ENCODE measurements at regions not wholly inside any gene's neighbourhood (a gene's known extent, or its start where the extent isn't known, plus 50 kb on each side); places are given as distances from the start of the nearest gene placed in this dataset.

DNA sequence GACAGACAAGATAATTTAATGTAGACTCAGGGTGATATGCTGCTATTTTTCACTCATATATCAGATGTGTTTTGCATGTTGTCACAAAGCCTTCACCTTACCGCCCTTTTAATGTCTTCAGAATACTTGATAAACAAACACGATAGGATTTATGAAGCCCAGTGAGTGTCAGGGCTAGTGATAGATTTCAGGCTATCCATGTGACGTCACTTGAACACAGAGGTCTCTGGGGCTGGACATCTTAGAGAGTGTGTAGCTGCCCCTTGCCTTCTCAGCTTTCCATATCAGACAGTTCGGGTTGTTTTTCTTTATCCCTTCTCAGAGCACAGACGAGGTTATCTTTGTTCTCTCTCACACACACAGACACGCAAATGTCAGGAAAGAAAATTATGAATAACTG, 105.3 kb upstream of the GSC start:
- no peaks in the 10 kb centered on the region for H3K9me3 ChIP-seq (ENCODE audit: control insufficient read depth, insufficient read depth, low read length)

DNA sequence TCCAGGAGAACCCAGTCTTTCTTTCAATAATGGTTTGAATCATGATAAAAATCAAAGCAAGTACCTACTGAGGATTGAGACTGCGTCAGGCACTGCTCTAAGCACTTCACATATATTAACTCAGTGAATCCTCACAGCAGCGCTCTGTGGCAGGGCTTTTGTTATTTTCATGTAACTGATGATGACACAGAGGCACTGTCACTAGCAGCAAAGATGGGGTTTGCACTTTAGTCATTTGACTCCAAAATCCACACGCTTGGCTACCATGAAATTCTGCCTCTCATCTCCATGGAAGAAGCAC, 98.8 kb upstream of the GSC start:
- Mint-ChIP-seq H3K4me3 (no peak overlapping the region), H3K36me3 (no peaks in the 10 kb centered on the region), H3K9me3 (no peaks in the 10 kb centered on the region), H3K27ac (no peak overlapping the region), H3K27me3 (ENCODE audit: low read depth in 2 of 2) (peaks cover 9 to 19% of the 10 kb centered on the region in 2 donors), H3K4me1 (no peaks in the 10 kb centered on the region)
- Histone ChIP-seq H3K27ac (ENCODE audit: low read length) (no peak overlapping the region), H3K4me1 (ENCODE audit: control insufficient read depth, insufficient read depth, low read length) (no peaks in the 10 kb centered on the region), H3K27me3 (ENCODE audit: control insufficient read depth, insufficient read depth, low read length) (peaks cover 2% of the 10 kb centered on the region), H3K36me3 (ENCODE audit: control insufficient read depth, insufficient read depth, low read length) (no peaks in the 10 kb centered on the region), H3K4me3 (ENCODE audit: low read length) (no peak overlapping the region), H3K9me3 (ENCODE audit: control insufficient read depth, insufficient read depth, low read length) (no peaks in the 10 kb centered on the region)
- ATAC-seq (no peak), DNase-seq (no peak)
- TF ChIP-seq, protein P1, sequence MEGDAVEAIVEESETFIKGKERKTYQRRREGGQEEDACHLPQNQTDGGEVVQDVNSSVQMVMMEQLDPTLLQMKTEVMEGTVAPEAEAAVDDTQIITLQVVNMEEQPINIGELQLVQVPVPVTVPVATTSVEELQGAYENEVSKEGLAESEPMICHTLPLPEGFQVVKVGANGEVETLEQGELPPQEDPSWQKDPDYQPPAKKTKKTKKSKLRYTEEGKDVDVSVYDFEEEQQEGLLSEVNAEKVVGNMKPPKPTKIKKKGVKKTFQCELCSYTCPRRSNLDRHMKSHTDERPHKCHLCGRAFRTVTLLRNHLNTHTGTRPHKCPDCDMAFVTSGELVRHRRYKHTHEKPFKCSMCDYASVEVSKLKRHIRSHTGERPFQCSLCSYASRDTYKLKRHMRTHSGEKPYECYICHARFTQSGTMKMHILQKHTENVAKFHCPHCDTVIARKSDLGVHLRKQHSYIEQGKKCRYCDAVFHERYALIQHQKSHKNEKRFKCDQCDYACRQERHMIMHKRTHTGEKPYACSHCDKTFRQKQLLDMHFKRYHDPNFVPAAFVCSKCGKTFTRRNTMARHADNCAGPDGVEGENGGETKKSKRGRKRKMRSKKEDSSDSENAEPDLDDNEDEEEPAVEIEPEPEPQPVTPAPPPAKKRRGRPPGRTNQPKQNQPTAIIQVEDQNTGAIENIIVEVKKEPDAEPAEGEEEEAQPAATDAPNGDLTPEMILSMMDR (IDR thresholded peaks at IDR 0.05): no peak
- intact Hi-C loops (cut with micrococcal nuclease): no loop called here
- 77% methylated on average over 3 of the region's 3 CpGs for WGBS (ENCODE audit: insufficient coverage)

More for the DNA sequence above, 105.3 kb upstream of the GSC start:
- peaks cover 16 to 21% of the 10 kb centered on the region in 2 donors for H3K27me3 Mint-ChIP-seq (ENCODE audit: low read depth in 2 of 2)
- no peak overlapping the region for H3K27ac ChIP-seq (ENCODE audit: low read length)
- TF ChIP-seq, protein P1 (IDR thresholded peaks at IDR 0.05): no peak
- H3K4me1 Mint-ChIP-seq: no peaks in the 10 kb centered on the region
- H3K36me3 Mint-ChIP-seq: no peaks in the 10 kb centered on the region
- intact Hi-C loops (cut with micrococcal nuclease): no loop called here
- H3K27ac Mint-ChIP-seq: no peak overlapping the region
- no peaks in the 10 kb centered on the region for H3K36me3 ChIP-seq (ENCODE audit: control insufficient read depth, insufficient read depth, low read length)
- H3K27me3 ChIP-seq (ENCODE audit: control insufficient read depth, insufficient read depth, low read length): no peaks in the 10 kb centered on the region
- WGBS (ENCODE audit: insufficient coverage): 88% methylated on average over 6 of the region's 6 CpGs
- no peaks in the 10 kb centered on the region for H3K9me3 Mint-ChIP-seq
- no peak overlapping the region for H3K4me3 ChIP-seq (ENCODE audit: low read length)
- H3K4me1 ChIP-seq (ENCODE audit: control insufficient read depth, insufficient read depth, low read length): no peaks in the 10 kb centered on the region
- H3K4me3 Mint-ChIP-seq: no peak overlapping the region
- no peak for ATAC-seq
- DNase-seq: no peak

DNA sequence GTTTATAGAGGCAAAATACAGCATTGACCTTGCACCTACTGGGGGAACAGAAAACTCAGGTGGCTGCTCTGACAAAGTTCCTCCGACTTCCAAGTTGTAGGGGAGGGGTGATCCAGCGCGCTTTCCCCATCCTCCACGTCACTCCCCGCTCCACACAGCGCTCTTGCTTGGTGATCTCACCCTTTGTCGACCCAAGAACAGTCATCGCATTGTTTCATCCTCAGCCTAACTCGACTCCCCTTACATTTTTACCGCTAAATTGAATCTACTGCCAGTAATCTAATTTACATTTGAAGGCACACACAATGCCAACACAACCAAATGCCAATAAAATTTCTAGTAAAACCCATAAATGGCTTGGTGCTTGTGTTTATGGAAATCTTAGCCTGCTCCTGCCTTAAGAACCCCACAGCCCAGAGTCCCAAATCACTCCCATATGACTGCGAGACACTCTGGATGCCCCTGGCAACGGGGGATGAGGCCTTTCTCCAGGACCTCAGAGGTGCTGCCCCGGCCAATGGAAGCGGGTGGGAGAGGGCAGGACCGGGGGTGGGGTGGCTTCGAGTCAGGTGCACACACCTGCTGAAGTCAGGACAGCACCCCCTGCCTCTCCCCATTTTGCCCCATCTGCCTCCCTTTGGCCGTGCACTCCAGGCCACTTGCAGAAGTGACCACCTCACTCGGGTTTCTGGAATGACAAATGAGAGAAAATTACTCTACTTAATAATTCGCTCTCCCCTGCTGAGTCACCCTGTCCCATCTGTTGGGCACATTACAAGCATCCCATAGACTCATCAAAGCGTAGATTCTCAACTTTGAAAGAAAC, 98.2 kb upstream of the GSC start:
- Histone ChIP-seq H3K36me3 (ENCODE audit: control insufficient read depth, insufficient read depth, low read length) (no peaks in the 10 kb centered on the region), H3K27ac (ENCODE audit: low read length) (no peak overlapping the region), H3K27me3 (ENCODE audit: control insufficient read depth, insufficient read depth, low read length) (peaks cover 2% of the 10 kb centered on the region), H3K9me3 (ENCODE audit: control insufficient read depth, insufficient read depth, low read length) (no peaks in the 10 kb centered on the region), H3K4me3 (ENCODE audit: low read length) (no peak overlapping the region), H3K4me1 (ENCODE audit: control insufficient read depth, insufficient read depth, low read length) (no peaks in the 10 kb centered on the region)
- Mint-ChIP-seq H3K27me3 (ENCODE audit: low read depth in 2 of 2) (peaks cover 9 to 19% of the 10 kb centered on the region in 2 donors), H3K4me3 (no peak overlapping the region), H3K27ac (no peak overlapping the region), H3K36me3 (no peaks in the 10 kb centered on the region), H3K9me3 (no peaks in the 10 kb centered on the region), H3K4me1 (no peaks in the 10 kb centered on the region)
- TF ChIP-seq, protein P1 (IDR thresholded peaks at IDR 0.05): no peak
- intact Hi-C loops (cut with micrococcal nuclease): no loop called here
- ATAC-seq (no peak), DNase-seq (no peak)
- 65% methylated on average over 20 of the region's 20 CpGs for WGBS (ENCODE audit: insufficient coverage)

DNA sequence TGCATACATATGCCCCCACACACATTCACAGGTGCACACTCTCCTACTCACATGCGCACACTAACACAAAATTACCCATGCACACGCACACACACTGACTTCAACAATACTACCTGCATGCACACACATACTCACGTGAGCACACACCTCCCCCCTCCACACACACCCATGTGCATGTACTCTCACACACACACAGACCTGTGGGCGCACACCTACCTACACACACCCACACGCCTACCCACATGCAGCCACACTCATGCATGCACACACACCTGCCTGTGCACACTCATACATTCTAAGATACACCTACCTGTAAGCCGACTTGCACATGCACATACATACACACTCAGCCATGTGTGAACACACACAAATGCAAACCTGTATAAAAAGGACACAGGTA, 97.3 kb upstream of the GSC start:
- ATAC-seq: no peak
- Histone ChIP-seq H3K27me3 (ENCODE audit: control insufficient read depth, insufficient read depth, low read length) (peaks cover 2% of the 10 kb centered on the region), H3K4me3 (ENCODE audit: low read length) (no peak overlapping the region), H3K9me3 (ENCODE audit: control insufficient read depth, insufficient read depth, low read length) (no peaks in the 10 kb centered on the region), H3K4me1 (ENCODE audit: control insufficient read depth, insufficient read depth, low read length) (no peaks in the 10 kb centered on the region), H3K36me3 (ENCODE audit: control insufficient read depth, insufficient read depth, low read length) (no peaks in the 10 kb centered on the region), H3K27ac (ENCODE audit: low read length) (no peak overlapping the region)
- peaks cover 9 to 24% of the 10 kb centered on the region in 2 donors for H3K27me3 Mint-ChIP-seq (ENCODE audit: low read depth in 2 of 2)
- TF ChIP-seq, protein P1 (IDR thresholded peaks at IDR 0.05): no peak
- intact Hi-C loops (cut with micrococcal nuclease): no loop called here
- H3K4me1 Mint-ChIP-seq: no peaks in the 10 kb centered on the region
- no peak overlapping the region for H3K27ac Mint-ChIP-seq
- WGBS (ENCODE audit: insufficient coverage): 90% methylated on average over 6 of the region's 6 CpGs
- no peak overlapping the region for H3K4me3 Mint-ChIP-seq
- no peaks in the 10 kb centered on the region for H3K36me3 Mint-ChIP-seq
- DNase-seq: no peak
- no peaks in the 10 kb centered on the region for H3K9me3 Mint-ChIP-seq
